ENCODE measurements at regions not wholly inside any gene's neighbourhood (a gene's known extent, or its start where the extent isn't known, plus 50 kb on each side); places are given as distances from the start of the nearest gene placed in this dataset.

- Histone ChIP-seq H3K9me2 (replicated peaks; ENCODE audit: insufficient read depth) (no peaks in the 10 kb centered on the region), H3K4me2 (no peak overlapping the region), H2AFZ (no peak overlapping the region), H3K4me3 (no peak overlapping the region), H3K4me1 (ENCODE audit: insufficient read depth) (no peaks in the 10 kb centered on the region), H3K79me2 (no peaks in the 10 kb centered on the region), H3K27ac (no peak overlapping the region), H3K9me3 (ENCODE audit: low read depth) (no peaks in the 10 kb centered on the region), H3K27me3 (no peaks in the 10 kb centered on the region), H4K20me1 (ENCODE audit: insufficient read depth, poor library complexity, severe bottlenecking) (no peaks in the 10 kb centered on the region), H3K36me3 (replicated peaks; ENCODE audit: insufficient read depth, low read depth) (no peaks in the 10 kb centered on the region)
- WGBS (ENCODE audit: low lambda C conversion rate, missing lambda C conversion rate): 91% methylated on average over 2 of the region's 2 CpGs
- TF ChIP-seq EZH2phosphoT487 (IDR thresholded peaks at IDR 0.05; ENCODE audit: low read depth, severe bottlenecking, unreplicated experiment): no peak
- TF ChIP-seq EZH2 (IDR thresholded peaks at IDR 0.05; ENCODE audit: borderline replicate concordance): no peak
- no peak for TF ChIP-seq CTCF (IDR thresholded peaks at IDR 0.05; ENCODE audit: poor library complexity)
- DNase-seq (ENCODE audit: low spot score): no peak
Measured at GRCh38 chr16:76882105-76882504, 308.9 kb upstream of the MON1B start.

GRCh38 chr16:76883076-76883475, 307.9 kb upstream of the MON1B start:
- 72% methylated on average over 3 of the region's 3 CpGs for WGBS (ENCODE audit: low lambda C conversion rate, missing lambda C conversion rate)
- no peaks in the 10 kb centered on the region for H3K4me1 ChIP-seq (ENCODE audit: insufficient read depth)
- no peak overlapping the region for H3K27ac ChIP-seq
- no peak for DNase-seq (ENCODE audit: low spot score)
- no peak overlapping the region for H3K4me3 ChIP-seq
- H3K9me3 ChIP-seq (ENCODE audit: low read depth): no peaks in the 10 kb centered on the region
- no peak overlapping the region for H2AFZ ChIP-seq
- no peaks in the 10 kb centered on the region for H4K20me1 ChIP-seq (ENCODE audit: insufficient read depth, poor library complexity, severe bottlenecking)
- no peak overlapping the region for H3K4me2 ChIP-seq
- H3K79me2 ChIP-seq: no peaks in the 10 kb centered on the region
- no peaks in the 10 kb centered on the region for H3K9me2 ChIP-seq (replicated peaks; ENCODE audit: insufficient read depth)
- TF ChIP-seq CTCF (IDR thresholded peaks at IDR 0.05; ENCODE audit: poor library complexity) (no peak), EZH2 (IDR thresholded peaks at IDR 0.05; ENCODE audit: borderline replicate concordance) (no peak), EZH2phosphoT487 (IDR thresholded peaks at IDR 0.05; ENCODE audit: low read depth, severe bottlenecking, unreplicated experiment) (no peak)
- no peaks in the 10 kb centered on the region for H3K36me3 ChIP-seq (replicated peaks; ENCODE audit: insufficient read depth, low read depth)
- H3K27me3 ChIP-seq: no peaks in the 10 kb centered on the region

- no peak for DNase-seq (ENCODE audit: low spot score)
- Histone ChIP-seq H3K36me3 (replicated peaks; ENCODE audit: insufficient read depth, low read depth) (no peaks in the 10 kb centered on the region), H3K79me2 (no peaks in the 10 kb centered on the region), H3K4me3 (no peak overlapping the region), H4K20me1 (ENCODE audit: insufficient read depth, poor library complexity, severe bottlenecking) (no peaks in the 10 kb centered on the region), H3K9me3 (ENCODE audit: low read depth) (no peaks in the 10 kb centered on the region), H3K4me2 (no peak overlapping the region), H3K27me3 (no peaks in the 10 kb centered on the region), H3K27ac (no peak overlapping the region), H3K9me2 (replicated peaks; ENCODE audit: insufficient read depth) (no peaks in the 10 kb centered on the region), H2AFZ (no peak overlapping the region), H3K4me1 (ENCODE audit: insufficient read depth) (no peaks in the 10 kb centered on the region)
- TF ChIP-seq EZH2 (IDR thresholded peaks at IDR 0.05; ENCODE audit: borderline replicate concordance): no peak
- WGBS (ENCODE audit: low lambda C conversion rate, missing lambda C conversion rate): 74% methylated on average over 5 of the region's 5 CpGs
Measured at GRCh38 chr16:76885776-76886537, 305.0 kb upstream of the MON1B start.

- Histone ChIP-seq H3K4me2 (no peak overlapping the region), H4K20me1 (ENCODE audit: insufficient read depth, poor library complexity, severe bottlenecking) (no peaks in the 10 kb centered on the region), H3K27ac (no peak overlapping the region), H2AFZ (no peak overlapping the region), H3K9me3 (ENCODE audit: low read depth) (no peaks in the 10 kb centered on the region), H3K4me3 (no peak overlapping the region), H3K27me3 (no peaks in the 10 kb centered on the region), H3K4me1 (ENCODE audit: insufficient read depth) (no peaks in the 10 kb centered on the region), H3K79me2 (no peaks in the 10 kb centered on the region), H3K36me3 (replicated peaks; ENCODE audit: insufficient read depth, low read depth) (no peaks in the 10 kb centered on the region), H3K9me2 (replicated peaks; ENCODE audit: insufficient read depth) (no peaks in the 10 kb centered on the region)
- no peak for DNase-seq (ENCODE audit: low spot score)
- TF ChIP-seq EZH2phosphoT487 (IDR thresholded peaks at IDR 0.05; ENCODE audit: low read depth, severe bottlenecking, unreplicated experiment): no peak
- TF ChIP-seq CTCF (IDR thresholded peaks at IDR 0.05; ENCODE audit: poor library complexity): no peak
- no peak for TF ChIP-seq EZH2 (IDR thresholded peaks at IDR 0.05; ENCODE audit: borderline replicate concordance)
- 88% methylated on average over 1 of the region's 1 CpG for WGBS (ENCODE audit: low lambda C conversion rate, missing lambda C conversion rate)
Measured at GRCh38 chr16:76897816-76898215, 293.2 kb upstream of the MON1B start.

Measured in hepatocyte (in vitro differentiated cells).